Stomach (tissue), 8 donors: ENCODE measurements at regions not wholly inside any gene's neighbourhood (a gene's known extent, or its start where the extent isn't known, plus 50 kb on each side); places are given as distances from the start of the nearest gene placed in this dataset.

Source experiments
- DNase-seq, 2 donors: peaks; one replicate each; pipeline versions ENCODE4 v3.0.0 to v3.0.0-alpha.2; 2013 to 2019
- H3K27ac ChIP-seq, 5 donors: fragments of 200-600 bp in 4 of 5; sonication (generic) in 4 of 5; one replicate each; pipeline ENCODE4 v1.5.1; 2013 to 2019; ENCODE audit warnings: mild to moderate bottlenecking in 1 of 5, moderate library complexity in 1 of 5
- H3K27me3 ChIP-seq, 3 donors: fragments of 200-600 bp; sonication (generic); one replicate each; pipeline ENCODE4 v1.5.1; 2017 to 2019; ENCODE audit warnings: mixed run types in 1 of 3
- H3K36me3 ChIP-seq, 4 donors: fragments of 200-600 bp; sonication (generic); 1 replicate in 3 of 4; 2 replicates in 1 of 4; pipeline ENCODE4 v1.5.1; 2016 to 2019
- H3K4me1 ChIP-seq, 4 donors: fragments of 200-600 bp; sonication (generic); one replicate each; pipeline ENCODE4 v1.5.1; 2016 to 2019
- H3K4me3 ChIP-seq, 4 donors: fragments of 200-600 bp; sonication (generic) in 3 of 4; one replicate each; pipeline ENCODE4 v1.5.1; 2016 to 2019; ENCODE audit warnings: mild to moderate bottlenecking in 1 of 4
- H3K9me3 ChIP-seq, 4 donors: fragments of 200-600 bp; sonication (generic); one replicate each; pipeline ENCODE4 v1.5.1; 2016 to 2019
- CTCF ChIP-seq, 7 experiments: fragments of 450-650 bp in 4 of 7; fragments of 200-600 bp in 3 of 7; sonication (generic) in 3 of 7; IDR thresholded peaks; one replicate each; pipeline ENCODE4 v1.5.1; 2016 to 2019; ENCODE audit warnings: antibody characterized with exemption in 7 of 7, control low read depth in 2 of 7, mild to moderate bottlenecking in 1 of 7
- EP300 ChIP-seq: sonication (generic); formaldehyde crosslinking; IDR thresholded peaks from one replicate; pipeline ENCODE4 v1.6.1; 2017; ENCODE audit warnings: antibody characterized with exemption
- POLR2A ChIP-seq, 4 donors: fragments of 450-650 bp; IDR thresholded peaks; one replicate each; pipeline ENCODE4 v1.6.1; 2016; ENCODE audit warnings: antibody characterized with exemption in 4 of 4, control low read depth in 2 of 4, mild to moderate bottlenecking in 1 of 4, moderate library complexity in 1 of 4
- POLR2AphosphoS5 ChIP-seq, 3 donors: sonication (generic); formaldehyde crosslinking; IDR thresholded peaks; one replicate each; pipeline ENCODE4 v1.6.1; 2016; ENCODE audit warnings: antibody characterized with exemption in 3 of 3
- WGBS, 5 donors: extraction: QIAGEN DNeasy Blood & Tissue Kit in 3 of 5; methylation state at CpG; one replicate each; pipeline versions ENCODE4 v1.1.5 to v1.1.7; 2013 to 2018; 5-methylcytosine and 5-hydroxymethylcytosine counted together
- intact Hi-C: fragments of 100-400 bp; cut with DNase I; formaldehyde crosslinking; loops from one replicate; pipeline ENCODE4 v1.15.1; 2023; ENCODE audit warnings: low total_unique reads
- donor health status: healthy with polysubstance abuse.
- donor health status: Bipolar disorder and iron deficiency.
- donor health status: healthy.

- H3K4me3 ChIP-seq = no peak overlapping the region
- DNase-seq = no peak
- TF ChIP-seq EP300 = no peak
- no peak for TF ChIP-seq CTCF (IDR thresholded peaks at IDR 0.05)
- no peak for TF ChIP-seq POLR2A (IDR thresholded peaks at IDR 0.05)
- no peak for TF ChIP-seq POLR2AphosphoS5 (IDR thresholded peaks at IDR 0.05)
- H3K36me3 ChIP-seq = no peaks in the 10 kb centered on the region
- no peaks in the 10 kb centered on the region for H3K27me3 ChIP-seq
- intact Hi-C loops = no loop called here
- H3K4me1 ChIP-seq = no peaks in the 10 kb centered on the region
- H3K27ac ChIP-seq = no peak overlapping the region
- no peaks in the 10 kb centered on the region for H3K9me3 ChIP-seq
Observed at GRCh38 chr5:29414681-29415080, 1778.8 kb upstream of the CDH6 start.

GRCh38 chr5:29412979-29413378 is 1780.5 kb upstream of the CDH6 start:
- Histone ChIP-seq H3K27ac (no peak overlapping the region), H3K36me3 (no peaks in the 10 kb centered on the region), H3K9me3 (no peaks in the 10 kb centered on the region), H3K27me3 (no peaks in the 10 kb centered on the region), H3K4me1 (no peaks in the 10 kb centered on the region), H3K4me3 (no peak overlapping the region)
- intact Hi-C loops = no loop called here
- no peak for DNase-seq
- WGBS, 5 donors = 13 to 37% (median 24%) methylated on average over 1 of the region's 1 CpG
- TF ChIP-seq EP300 (no peak), POLR2AphosphoS5 (IDR thresholded peaks at IDR 0.05) (no peak), CTCF (IDR thresholded peaks at IDR 0.05) (no peak), POLR2A (IDR thresholded peaks at IDR 0.05) (no peak)

- H3K9me3 ChIP-seq = peaks cover 0 to 43% (median 15%) of the 10 kb centered on the region in 4 donors
- no peak overlapping the region for H3K4me3 ChIP-seq
- no peaks in the 10 kb centered on the region for H3K36me3 ChIP-seq
- TF ChIP-seq POLR2A (IDR thresholded peaks at IDR 0.05) (no peak), POLR2AphosphoS5 (IDR thresholded peaks at IDR 0.05) (no peak), EP300 (no peak), CTCF (IDR thresholded peaks at IDR 0.05) (no peak)
- intact Hi-C loops = no loop called here
- H3K4me1 ChIP-seq = no peaks in the 10 kb centered on the region
- H3K27me3 ChIP-seq = no peaks in the 10 kb centered on the region
- no peak overlapping the region for H3K27ac ChIP-seq
- no peak for DNase-seq
Observed at GRCh38 chr5:29402270-29402669, 1791.2 kb upstream of the CDH6 start.

- intact Hi-C loops = no loop called here
- Histone ChIP-seq H3K9me3 (peaks cover 0 to 27% (median 5%) of the 10 kb centered on the region in 4 donors), H3K4me3 (no peak overlapping the region), H3K4me1 (no peaks in the 10 kb centered on the region), H3K27ac (no peak overlapping the region), H3K36me3 (no peaks in the 10 kb centered on the region), H3K27me3 (no peaks in the 10 kb centered on the region)
- no peak for TF ChIP-seq POLR2AphosphoS5 (IDR thresholded peaks at IDR 0.05)
- TF ChIP-seq EP300 = no peak
- no peak for TF ChIP-seq POLR2A (IDR thresholded peaks at IDR 0.05)
- no peak for TF ChIP-seq CTCF (IDR thresholded peaks at IDR 0.05)
- no peak for DNase-seq
- 80 to 89% (median 87%) methylated on average over 7 of the region's 7 CpGs for WGBS, 5 donors
Observed at GRCh38 chr5:29389993-29390392, 1803.5 kb upstream of the CDH6 start.
